Liver (tissue), 8 donors: ENCODE measurements at regions not wholly inside any gene's neighbourhood (a gene's known extent, or its start where the extent isn't known, plus 50 kb on each side); places are given as distances from the start of the nearest gene placed in this dataset.
"Not testable (repeated sequence)": the region's sequence is repeated elsewhere in the genome, so short reads cannot be mapped to it uniquely, and the experiment has no call there.

Source experiments
- DNase-seq: peaks from one replicate; pipeline ENCODE4 v3.0.0-alpha.2; 2017; ENCODE audit warnings: low spot score
- H3K27ac ChIP-seq, 2 donors: one replicate each; pipeline ENCODE4 v1.7.0; 2013; ENCODE audit warnings: inconsistent platforms in 2 of 2, low read length in 2 of 2, control low read depth in 1 of 2, low read depth in 1 of 2, mild to moderate bottlenecking in 1 of 2
- H3K27me3 ChIP-seq, 4 donors: one replicate each; pipeline versions ENCODE4 v1.6.1 to v1.7.0; 2013; ENCODE audit warnings: low read length in 3 of 4, inconsistent platforms in 1 of 4, mild to moderate bottlenecking in 1 of 4, moderate library complexity in 1 of 4; ENCODE audit not compliant: control insufficient read depth in 4 of 4, insufficient read depth in 4 of 4
- H3K36me3 ChIP-seq, 4 donors: one replicate each; pipeline versions ENCODE4 v1.6.1 to v1.7.0; 2013; ENCODE audit warnings: low read length in 3 of 4, mild to moderate bottlenecking in 3 of 4, low read depth in 1 of 4, moderate library complexity in 1 of 4; ENCODE audit not compliant: control insufficient read depth in 4 of 4, insufficient read depth in 3 of 4
- H3K4me1 ChIP-seq, 4 donors: one replicate each; pipeline versions ENCODE4 v1.6.1 to v1.7.0; 2013; ENCODE audit warnings: low read length in 3 of 4, mild to moderate bottlenecking in 3 of 4, moderate library complexity in 1 of 4; ENCODE audit not compliant: control insufficient read depth in 4 of 4, insufficient read depth in 4 of 4
- H3K4me3 ChIP-seq, 3 donors: one replicate each; pipeline versions ENCODE4 v1.6.1 to v1.7.0; 2013; ENCODE audit warnings: low read length in 3 of 3, control low read depth in 1 of 3, low read depth in 1 of 3, mild to moderate bottlenecking in 1 of 3
- H3K9ac ChIP-seq, 2 donors: one replicate each; pipeline ENCODE4 v1.7.0; 2013; ENCODE audit warnings: low read length in 2 of 2, mild to moderate bottlenecking in 2 of 2, moderate library complexity in 2 of 2, control low read depth in 1 of 2, low read depth in 1 of 2
- H3K9me3 ChIP-seq, 4 donors: one replicate each; pipeline versions ENCODE4 v1.6.1 to v1.7.0; 2013; ENCODE audit warnings: low read length in 3 of 4; ENCODE audit not compliant: control insufficient read depth in 4 of 4
- ATF3 ChIP-seq: IDR thresholded peaks from 2 replicates; pipeline ENCODE4 v1.6.1; 2016; ENCODE audit warnings: antibody characterized with exemption
- CTCF ChIP-seq: fragments of 150-350 bp; IDR thresholded peaks from 2 replicates; pipeline ENCODE4 v1.5.1; 2017; ENCODE audit warnings: improper control_type of control experiment, low read depth, low read length; ENCODE audit not compliant: missing input control
- EGR1 ChIP-seq, 2 donors: IDR thresholded peaks; 2 replicates each; pipeline ENCODE4 v1.6.1; 2016 to 2018; ENCODE audit warnings: antibody characterized with exemption in 2 of 2, low read depth in 2 of 2
- FOXA1 ChIP-seq: IDR thresholded peaks from 2 replicates; pipeline ENCODE4 v1.6.1; 2016; ENCODE audit warnings: antibody characterized with exemption
- FOXA2 ChIP-seq: IDR thresholded peaks from 2 replicates; pipeline ENCODE4 v1.6.1; 2016; ENCODE audit warnings: antibody characterized with exemption
- GABPA ChIP-seq, 2 donors: IDR thresholded peaks in 1 of 2; conservative IDR thresholded peaks in 1 of 2; 2 replicates each; pipeline ENCODE4 v1.6.1; 2016; ENCODE audit warnings: antibody characterized with exemption in 2 of 2, mild to moderate bottlenecking in 1 of 2, moderate library complexity in 1 of 2
- HNF4A ChIP-seq, 2 donors: conservative IDR thresholded peaks; 2 replicates each; pipeline ENCODE4 v1.6.1; 2016; ENCODE audit warnings: antibody characterized with exemption in 2 of 2, mild to moderate bottlenecking in 2 of 2
- HNF4G ChIP-seq: IDR thresholded peaks from 2 replicates; pipeline ENCODE4 v1.6.1; 2016; ENCODE audit warnings: antibody characterized with exemption
- JUND ChIP-seq, 2 donors: IDR thresholded peaks; 2 replicates each; pipeline ENCODE4 v1.6.1; 2016; ENCODE audit warnings: antibody characterized with exemption in 2 of 2
- MAX ChIP-seq: IDR thresholded peaks from 2 replicates; pipeline ENCODE4 v1.6.1; 2016; ENCODE audit warnings: antibody characterized with exemption
- NR2F2 ChIP-seq: IDR thresholded peaks from 2 replicates; pipeline ENCODE4 v1.6.1; 2016; ENCODE audit warnings: antibody characterized with exemption
- RAD21 ChIP-seq, 2 donors: IDR thresholded peaks; 2 replicates each; pipeline ENCODE4 v1.6.1; 2016; ENCODE audit warnings: antibody characterized with exemption in 2 of 2, mild to moderate bottlenecking in 2 of 2
- REST ChIP-seq: IDR thresholded peaks from 2 replicates; pipeline ENCODE4 v1.6.1; 2016; ENCODE audit warnings: antibody characterized with exemption, mild to moderate bottlenecking
- RXRA ChIP-seq, 2 donors: IDR thresholded peaks; 2 replicates each; pipeline ENCODE4 v1.6.1; 2017 to 2018; ENCODE audit warnings: antibody characterized with exemption in 2 of 2, mild to moderate bottlenecking in 1 of 2
- SP1 ChIP-seq: IDR thresholded peaks from 2 replicates; pipeline ENCODE4 v1.6.1; 2018; ENCODE audit warnings: antibody characterized with exemption, mild to moderate bottlenecking
- TAF1 ChIP-seq: conservative IDR thresholded peaks from 2 replicates; pipeline ENCODE4 v1.6.1; 2016; ENCODE audit warnings: antibody characterized with exemption, mild to moderate bottlenecking
- YY1 ChIP-seq: IDR thresholded peaks from 2 replicates; pipeline ENCODE4 v1.6.1; 2016; ENCODE audit warnings: antibody characterized with exemption, mild to moderate bottlenecking
- ZBTB33 ChIP-seq: IDR thresholded peaks from 2 replicates; pipeline ENCODE4 v1.6.1; 2016; ENCODE audit warnings: antibody characterized with exemption
- whole genome bisulfite sequencing: extraction: QIAGEN DNeasy Blood & Tissue Kit; methylation state at CpG from one replicate; pipeline ENCODE4 v1.1.7; 2013; 5-methylcytosine and 5-hydroxymethylcytosine counted together
- donor health status: healthy.
- donor health status: healthy.
- donor health status: healthy.
- donor health status: healthy.
- donor health status: healthy.

- WGBS, result 56% methylated on average over 6 of the region's 6 CpGs
- Histone ChIP-seq H3K4me1 (peaks cover 16 to 48% (median 41%) of the 10 kb centered on the region in 4 donors), H3K27ac (peak overlapping the region in 1 of 2 donors; percentile 71)
- not testable (repeated sequence) for DNase-seq, H3K9ac ChIP-seq, H3K4me3 ChIP-seq, H3K9me3 ChIP-seq, H3K36me3 ChIP-seq, H3K27me3 ChIP-seq
- peak; percentile 20 to 58 for TF ChIP-seq RXRA (IDR thresholded peaks at IDR 0.05)
- TF ChIP-seq RAD21 (IDR thresholded peaks at IDR 0.05), result peak in 1 of 2 donors; percentile 16
- TF ChIP-seq SP1, result peak; percentile 21
- peak in 1 of 2 donors; percentile 44 for TF ChIP-seq HNF4A (conservative IDR thresholded peaks at IDR 0.05)
Observed at GRCh38 chr9:89695979-89696378, 91.2 kb downstream of the GADD45G start.

GRCh38 chr9:89696780-89697179 is 92.0 kb downstream of the GADD45G start:
- Histone ChIP-seq H3K9ac (no peak overlapping the region), H3K4me1 (peaks cover 16 to 52% (median 41%) of the 10 kb centered on the region in 4 donors), H3K36me3 (no peaks in the 10 kb centered on the region), H3K9me3 (no peaks in the 10 kb centered on the region), H3K27me3 (no peaks in the 10 kb centered on the region), H3K4me3 (no peak overlapping the region), H3K27ac (peak overlapping the region; percentile 56 to 71)
- DNase-seq, result no peak
- peak in 1 of 2 donors; percentile 59 for TF ChIP-seq RAD21 (IDR thresholded peaks at IDR 0.05)
- TF ChIP-seq GABPA (IDR thresholded peaks at IDR 0.05 in 1 of 2, conservative IDR thresholded peaks at IDR 0.05 in 1 of 2), result no peak
- TF ChIP-seq RXRA (IDR thresholded peaks at IDR 0.05), result peak; percentile 91
- TF ChIP-seq NR2F2, result no peak
- TF ChIP-seq CTCF, result no peak
- no peak for TF ChIP-seq FOXA2
- TF ChIP-seq FOXA1, result no peak
- TF ChIP-seq ZBTB33, result no peak
- TF ChIP-seq TAF1, result no peak
- no peak for TF ChIP-seq YY1
- TF ChIP-seq SP1, result peak; percentile 91
- TF ChIP-seq HNF4A (conservative IDR thresholded peaks at IDR 0.05), result peak; percentile 86 to 89
- peak; percentile 34 for TF ChIP-seq MAX
- peak in 1 of 2 donors; percentile 32 for TF ChIP-seq JUND (IDR thresholded peaks at IDR 0.05)
- peak; percentile 68 for TF ChIP-seq HNF4G
- TF ChIP-seq EGR1 (IDR thresholded peaks at IDR 0.05; ENCODE audit: low read depth in 2 of 2), result peak in 1 of 2 donors; percentile 49
- no peak for TF ChIP-seq REST
- TF ChIP-seq ATF3, result no peak
- WGBS, result 34% methylated on average over 2 of the region's 2 CpGs
